PC-3 (cell line): ENCODE measurements at regions not wholly inside any gene's neighbourhood (a gene's known extent, or its start where the extent isn't known, plus 50 kb on each side); places are given as distances from the start of the nearest gene placed in this dataset.
"Not testable (repeated sequence)": the region's sequence is repeated elsewhere in the genome, so short reads cannot be mapped to it uniquely, and the experiment has no call there.

ENCODE experiments used
- CTCF ChIP-seq: fragments of 300-600 bp; sonication (generic); conservative IDR thresholded peaks from 2 replicates; pipeline ENCODE4 v1.5.1; 2017; ENCODE audit warnings: antibody characterized with exemption, low read depth, mild to moderate bottlenecking, low read length
- EZH2 ChIP-seq: fragments of 300-600 bp; sonication (generic); IDR thresholded peaks from one replicate; pipeline ENCODE4 v1.6.1; 2017; ENCODE audit warnings: antibody characterized with exemption, mild to moderate bottlenecking, low read length; ENCODE audit not compliant: unreplicated experiment

GRCh38 chr4:187408447-187408846 is 587.1 kb upstream of the ZFP42 start:
- not testable (repeated sequence) for TF ChIP-seq CTCF, EZH2
